Keratinocyte (primary cell): ENCODE measurements at regions not wholly inside any gene's neighbourhood (a gene's known extent, or its start where the extent isn't known, plus 50 kb on each side); places are given as distances from the start of the nearest gene placed in this dataset.

Source experiments
- DNase-seq: peaks from one replicate; pipeline ENCODE4 v3.0.0-alpha.2; 2011; ENCODE audit warnings: low read depth, missing footprints, low spot score
- FAIRE-seq: peaks from 2 replicates; lab custom pipeline; 2011; peaks lifted over from hg19 to GRCh38; lab: Jason Lieb, UNC
- H2AFZ ChIP-seq: 2 replicates; pipeline ENCODE4 v1.6.0; 2012; ENCODE audit warnings: low read length, control low read depth, inconsistent platforms; ENCODE audit not compliant: control insufficient read depth
- H3K27ac ChIP-seq: 2 replicates; pipeline ENCODE4 v1.5.1; 2011; ENCODE audit warnings: low read length; ENCODE audit not compliant: control insufficient read depth, insufficient read depth
- H3K27me3 ChIP-seq: 3 replicates; pipeline ENCODE4 v1.6.0; 2011; ENCODE audit warnings: low read length; ENCODE audit not compliant: control insufficient read depth, insufficient read depth; ENCODE audit errors: extremely low read depth
- H3K36me3 ChIP-seq, 2 experiments: 2 replicates in 1 of 2; 3 replicates in 1 of 2; pipeline ENCODE4 v1.5.1; 2011; ENCODE audit warnings: low read length in 2 of 2, mild to moderate bottlenecking in 1 of 2; ENCODE audit not compliant: control insufficient read depth in 2 of 2, insufficient read depth in 2 of 2; ENCODE audit errors: extremely low read depth in 1 of 2
- H3K4me1 ChIP-seq: 3 replicates; pipeline ENCODE4 v1.5.1; 2011; ENCODE audit warnings: low read length; ENCODE audit not compliant: control insufficient read depth, insufficient read depth; ENCODE audit errors: extremely low read depth
- H3K4me2 ChIP-seq: 3 replicates; pipeline ENCODE4 v1.6.0; 2011; ENCODE audit warnings: low read depth, low read length; ENCODE audit not compliant: control insufficient read depth, insufficient read depth; ENCODE audit errors: extremely low read depth
- H3K4me3 ChIP-seq, 3 experiments: fragments of 200-600 bp in 1 of 3; sonication (generic) in 1 of 3; 2 replicates in 2 of 3; 3 replicates in 1 of 3; pipeline ENCODE4 v1.5.1; 2011 to 2016; ENCODE audit warnings: low read length in 3 of 3, mild to moderate bottlenecking in 3 of 3, control low read depth in 2 of 3, inconsistent platforms in 1 of 3, low read depth in 1 of 3, mixed read lengths in 1 of 3, mixed run types in 1 of 3, moderate library complexity in 1 of 3; ENCODE audit not compliant: control insufficient read depth in 2 of 3, insufficient read depth in 2 of 3; ENCODE audit errors: extremely low read depth in 1 of 3
- H3K79me2 ChIP-seq: 2 replicates; pipeline ENCODE4 v1.6.0; 2012; ENCODE audit warnings: low read length; ENCODE audit not compliant: control insufficient read depth, insufficient read depth
- H3K9ac ChIP-seq: 3 replicates; pipeline ENCODE4 v1.6.0; 2011; ENCODE audit warnings: low read length; ENCODE audit not compliant: control insufficient read depth, insufficient read depth; ENCODE audit errors: extremely low read depth
- H3K9me1 ChIP-seq: 3 replicates; pipeline ENCODE4 v1.6.0; 2011; ENCODE audit warnings: low read length; ENCODE audit not compliant: control insufficient read depth, insufficient read depth; ENCODE audit errors: extremely low read depth
- H3K9me3 ChIP-seq: 2 replicates; pipeline ENCODE4 v1.5.1; 2012; ENCODE audit warnings: low read depth, low read length; ENCODE audit not compliant: control insufficient read depth
- H4K20me1 ChIP-seq: 3 replicates; pipeline ENCODE4 v1.6.0; 2011; ENCODE audit warnings: low read length; ENCODE audit not compliant: control insufficient read depth, insufficient read depth; ENCODE audit errors: extremely low read depth
- CTCF ChIP-seq, 3 experiments: IDR thresholded peaks in 1 of 3; conservative IDR thresholded peaks in 1 of 3; optimal IDR thresholded peaks in 1 of 3; 2 replicates in 2 of 3; 3 replicates in 1 of 3; pipeline versions ENCODE3 to v1.5.1; 2011; ENCODE audit warnings: low read length in 3 of 3, mild to moderate bottlenecking in 3 of 3, moderate library complexity in 2 of 3, control low read depth in 1 of 3, inconsistent platforms in 1 of 3; ENCODE audit not compliant: insufficient read depth in 2 of 3; ENCODE audit errors: extremely low read depth in 1 of 3
- EZH2 ChIP-seq: IDR thresholded peaks from one replicate; pipeline ENCODE4 v1.6.1; 2012; ENCODE audit warnings: inconsistent platforms, mild to moderate bottlenecking, low read length, moderate library complexity
- dilution Hi-C: fragments of 300-500 bp; cut with MboI; formaldehyde crosslinking; loops from one replicate; pipeline ENCODE4 v1.7.0; 2020; ENCODE audit warnings: low sequenced_read_pairs; ENCODE audit not compliant: extremely low pct_ligation_motif_present

- no peak overlapping the region for H3K4me3 ChIP-seq
- no peaks in the 10 kb centered on the region for H3K4me1 ChIP-seq
- dilution Hi-C loops: no loop called here
- no peaks in the 10 kb centered on the region for H3K9me3 ChIP-seq
- FAIRE-seq: no peak
- no peaks in the 10 kb centered on the region for H3K79me2 ChIP-seq
- no peaks in the 10 kb centered on the region for H4K20me1 ChIP-seq
- H3K27me3 ChIP-seq: no peaks in the 10 kb centered on the region
- no peak overlapping the region for H3K27ac ChIP-seq
- DNase-seq: no peak
- H2AFZ ChIP-seq: no peak overlapping the region
- no peak for TF ChIP-seq CTCF (optimal IDR thresholded peaks at IDR 0.05 in 1 of 3, IDR thresholded peaks at IDR 0.05 in 1 of 3, conservative IDR thresholded peaks at IDR 0.05 in 1 of 3; ENCODE audit: extremely low read depth in 1 of 3, insufficient read depth in 2 of 3, low read length in 3 of 3)
- TF ChIP-seq EZH2: no peak
- no peak overlapping the region for H3K4me2 ChIP-seq
- no peaks in the 10 kb centered on the region for H3K36me3 ChIP-seq
- no peaks in the 10 kb centered on the region for H3K9me1 ChIP-seq
- H3K9ac ChIP-seq: no peak overlapping the region
These were observed 484.5 kb upstream of the ERCC4 start for GRCh38 chr16:13435415-13435814.

- H3K9ac ChIP-seq: no peak overlapping the region
- no peak for FAIRE-seq
- no peaks in the 10 kb centered on the region for H3K36me3 ChIP-seq
- dilution Hi-C loops: no loop called here
- H3K79me2 ChIP-seq: no peaks in the 10 kb centered on the region
- no peaks in the 10 kb centered on the region for H3K27me3 ChIP-seq
- TF ChIP-seq CTCF (optimal IDR thresholded peaks at IDR 0.05 in 1 of 3, IDR thresholded peaks at IDR 0.05 in 1 of 3, conservative IDR thresholded peaks at IDR 0.05 in 1 of 3; ENCODE audit: extremely low read depth in 1 of 3, insufficient read depth in 2 of 3, low read length in 3 of 3): peak in 2 of 3 experiments; percentile 13 to 34
- TF ChIP-seq EZH2: no peak
- no peaks in the 10 kb centered on the region for H4K20me1 ChIP-seq
- DNase-seq: no peak
- H2AFZ ChIP-seq: no peak overlapping the region
- no peaks in the 10 kb centered on the region for H3K9me3 ChIP-seq
- no peak overlapping the region for H3K4me3 ChIP-seq
- no peaks in the 10 kb centered on the region for H3K4me1 ChIP-seq
- no peak overlapping the region for H3K4me2 ChIP-seq
- H3K27ac ChIP-seq: no peak overlapping the region
- H3K9me1 ChIP-seq: no peaks in the 10 kb centered on the region
These were observed 484.0 kb upstream of the ERCC4 start for GRCh38 chr16:13435873-13436474.
